ENCODE measurements at regions not wholly inside any gene's neighbourhood (a gene's known extent, or its start where the extent isn't known, plus 50 kb on each side); places are given as distances from the start of the nearest gene placed in this dataset.
"Not testable (repeated sequence)": the region's sequence is repeated elsewhere in the genome, so short reads cannot be mapped to it uniquely, and the experiment has no call there.

GRCh38 chr2:175668804-175669203 is 333.3 kb downstream of the LNPK start:
- peaks cover 0 to 34% (median 6%) of the 10 kb centered on the region in 11 donors for H3K9me3 Mint-ChIP-seq
- H3K36me3 ChIP-seq (ENCODE audit: control insufficient read depth in 2 of 3, insufficient read depth in 3 of 3, low read length in 3 of 3); H3K27me3 ChIP-seq (ENCODE audit: control insufficient read depth in 2 of 2, insufficient read depth in 2 of 2, low read length in 2 of 2); H3K9me3 ChIP-seq (ENCODE audit: control insufficient read depth in 2 of 3, low read length in 3 of 3); H3K27ac Mint-ChIP-seq; ATAC-seq; H3K4me3 Mint-ChIP-seq; H3K36me3 Mint-ChIP-seq; H3K4me1 ChIP-seq (ENCODE audit: control insufficient read depth in 2 of 2, insufficient read depth in 2 of 2, low read length in 2 of 2); H3K4me3 ChIP-seq (ENCODE audit: low read length); H3K27ac ChIP-seq (ENCODE audit: low read depth, low read length); H3K4me1 Mint-ChIP-seq; DNase-seq; POLR2A ChIA-PET; intact Hi-C loops (cut with micrococcal nuclease): not testable (repeated sequence)
- H3K27me3 Mint-ChIP-seq, result peaks cover 0 to 66% (median 34%) of the 10 kb centered on the region in 5 donors
- CTCF ChIA-PET, result interaction anchor here (0.7 kb wide), 1 partner anchor 1782 kb away, joined by 3 read pairs; no protein-coding TSS in a partner anchor

DNA sequence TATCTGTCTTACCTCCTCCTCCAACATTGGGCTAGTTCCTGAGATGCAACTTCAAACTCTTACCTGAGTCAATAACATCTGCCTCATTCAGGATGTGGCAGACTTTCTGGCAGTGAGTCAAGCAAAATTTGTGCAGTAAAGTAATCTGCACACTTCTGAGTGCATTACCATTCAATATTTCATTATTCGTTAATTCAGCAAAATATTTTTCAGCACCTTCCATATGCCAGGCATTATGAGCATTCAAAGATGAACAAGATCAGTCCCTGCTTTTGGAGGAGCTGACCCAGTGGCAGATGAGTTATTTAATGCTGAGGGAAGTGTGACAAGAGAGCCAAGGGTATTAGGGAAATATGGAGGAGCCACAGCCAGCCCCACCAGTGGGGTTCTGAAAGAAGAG is 339.7 kb downstream of the LNPK start:
- no peak for ATAC-seq
- Histone ChIP-seq H3K27ac (ENCODE audit: low read depth, low read length) (no peak overlapping the region), H3K27me3 (ENCODE audit: control insufficient read depth in 2 of 2, insufficient read depth in 2 of 2, low read length in 2 of 2) (no peaks in the 10 kb centered on the region), H3K4me1 (ENCODE audit: control insufficient read depth in 2 of 2, insufficient read depth in 2 of 2, low read length in 2 of 2) (no peaks in the 10 kb centered on the region), H3K9me3 (ENCODE audit: control insufficient read depth in 2 of 3, low read length in 3 of 3) (no peaks in the 10 kb centered on the region), H3K4me3 (ENCODE audit: low read length) (no peak overlapping the region), H3K36me3 (ENCODE audit: control insufficient read depth in 2 of 3, insufficient read depth in 3 of 3, low read length in 3 of 3) (no peaks in the 10 kb centered on the region)
- peaks cover 0 to 9% (median 0%) of the 10 kb centered on the region in 11 donors for H3K9me3 Mint-ChIP-seq
- H3K4me1 Mint-ChIP-seq, result no peaks in the 10 kb centered on the region
- intact Hi-C loops (cut with micrococcal nuclease), result no loop called here
- no peak for DNase-seq
- POLR2A ChIA-PET, result no interaction called here
- CTCF ChIA-PET, result no interaction called here
- no peak overlapping the region for H3K4me3 Mint-ChIP-seq
- peaks cover 2 to 42% (median 25%) of the 10 kb centered on the region in 5 donors for H3K27me3 Mint-ChIP-seq
- H3K36me3 Mint-ChIP-seq, result no peaks in the 10 kb centered on the region
- no peak overlapping the region for H3K27ac Mint-ChIP-seq

DNA sequence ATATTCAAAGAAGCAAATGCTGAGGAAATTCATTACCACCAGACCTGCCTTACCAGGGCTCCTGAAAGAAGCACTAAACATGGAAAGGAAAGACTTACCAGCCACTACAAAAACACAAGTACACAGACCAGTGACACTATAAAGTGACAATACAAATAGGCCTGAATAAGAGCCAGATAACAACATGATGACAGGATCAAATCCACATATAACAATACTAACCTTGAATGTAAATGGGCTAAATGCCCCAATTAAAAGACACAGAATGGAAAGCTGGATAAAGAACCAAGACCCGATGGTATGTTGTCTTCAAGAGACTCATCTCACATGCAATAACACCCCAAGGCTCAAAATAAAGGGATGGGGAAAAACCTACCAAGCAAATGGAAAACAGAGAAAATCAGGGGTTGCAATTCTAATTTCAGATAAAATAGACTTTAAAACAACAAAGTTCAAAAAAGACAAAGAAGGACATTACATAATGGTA is 353.4 kb downstream of the LNPK start:
- Mint-ChIP-seq H3K4me3 (no peak overlapping the region), H3K9me3 (peaks cover 0 to 14% (median 2%) of the 10 kb centered on the region in 11 donors), H3K27me3 (peaks cover 0 to 18% (median 13%) of the 10 kb centered on the region in 5 donors), H3K27ac (no peak overlapping the region), H3K36me3 (no peaks in the 10 kb centered on the region), H3K4me1 (no peaks in the 10 kb centered on the region)
- ChIA-PET CTCF (no interaction called here), POLR2A (no interaction called here)
- intact Hi-C loops (cut with micrococcal nuclease), result no loop called here
- DNase-seq (no peak), ATAC-seq (no peak)
- H3K9me3 ChIP-seq (ENCODE audit: control insufficient read depth in 2 of 3, low read length in 3 of 3), result peaks cover 0 to 12% (median 0%) of the 10 kb centered on the region in 3 experiments
- no peak overlapping the region for H3K4me3 ChIP-seq (ENCODE audit: low read length)
- no peaks in the 10 kb centered on the region for H3K36me3 ChIP-seq (ENCODE audit: control insufficient read depth in 2 of 3, insufficient read depth in 3 of 3, low read length in 3 of 3)
- H3K27me3 ChIP-seq (ENCODE audit: control insufficient read depth in 2 of 2, insufficient read depth in 2 of 2, low read length in 2 of 2), result no peaks in the 10 kb centered on the region
- no peaks in the 10 kb centered on the region for H3K4me1 ChIP-seq (ENCODE audit: control insufficient read depth in 2 of 2, insufficient read depth in 2 of 2, low read length in 2 of 2)
- no peak overlapping the region for H3K27ac ChIP-seq (ENCODE audit: low read depth, low read length)

DNA sequence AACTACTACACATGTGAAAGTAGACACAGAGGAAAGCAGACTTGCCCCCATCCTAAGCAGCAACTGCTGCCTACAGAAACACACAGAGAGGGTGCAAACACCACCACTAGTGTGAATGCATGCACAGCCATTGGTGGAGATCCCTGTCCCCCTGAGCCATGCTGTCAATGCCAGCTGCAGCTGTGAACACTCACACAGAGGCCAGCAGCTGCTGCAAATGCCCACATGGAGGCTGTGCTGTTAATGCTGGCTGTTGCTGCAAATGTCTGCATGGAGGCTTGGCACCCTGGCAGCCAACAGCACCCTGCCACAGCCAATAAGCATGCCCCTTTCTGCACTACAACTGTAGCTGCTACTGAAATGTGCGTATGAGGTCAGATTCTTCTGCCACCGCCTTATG is 355.0 kb downstream of the LNPK start:
- H3K36me3 Mint-ChIP-seq, result no peaks in the 10 kb centered on the region
- Histone ChIP-seq H3K27me3 (ENCODE audit: control insufficient read depth in 2 of 2, insufficient read depth in 2 of 2, low read length in 2 of 2) (no peaks in the 10 kb centered on the region), H3K4me1 (ENCODE audit: control insufficient read depth in 2 of 2, insufficient read depth in 2 of 2, low read length in 2 of 2) (no peaks in the 10 kb centered on the region), H3K9me3 (ENCODE audit: control insufficient read depth in 2 of 3, low read length in 3 of 3) (peaks cover 0 to 12% (median 0%) of the 10 kb centered on the region in 3 experiments), H3K36me3 (ENCODE audit: control insufficient read depth in 2 of 3, insufficient read depth in 3 of 3, low read length in 3 of 3) (no peaks in the 10 kb centered on the region), H3K27ac (ENCODE audit: low read depth, low read length) (no peak overlapping the region), H3K4me3 (ENCODE audit: low read length) (no peak overlapping the region)
- peaks cover 0 to 13% (median 5%) of the 10 kb centered on the region in 5 donors for H3K27me3 Mint-ChIP-seq
- H3K4me3 Mint-ChIP-seq, result no peak overlapping the region
- intact Hi-C loops (cut with micrococcal nuclease), result no loop called here
- no peak for DNase-seq
- no peaks in the 10 kb centered on the region for H3K4me1 Mint-ChIP-seq
- no peak for ATAC-seq
- H3K27ac Mint-ChIP-seq, result no peak overlapping the region
- peaks cover 0 to 12% (median 3%) of the 10 kb centered on the region in 11 donors for H3K9me3 Mint-ChIP-seq
- CTCF ChIA-PET, result no interaction called here
- POLR2A ChIA-PET, result no interaction called here

GRCh38 chr2:175640655-175641054 is 361.4 kb downstream of the LNPK start:
- H3K9me3 ChIP-seq (ENCODE audit: control insufficient read depth in 2 of 3, low read length in 3 of 3), result no peaks in the 10 kb centered on the region
- intact Hi-C loops (cut with micrococcal nuclease), result no loop called here
- H3K4me3 ChIP-seq (ENCODE audit: low read length), result no peak overlapping the region
- Mint-ChIP-seq H3K27ac (no peak overlapping the region), H3K4me1 (no peaks in the 10 kb centered on the region), H3K36me3 (no peaks in the 10 kb centered on the region), H3K27me3 (peaks cover 0 to 16% (median 9%) of the 10 kb centered on the region in 5 donors), H3K9me3 (peaks cover 0 to 4% (median 0%) of the 10 kb centered on the region in 11 donors), H3K4me3 (no peak overlapping the region)
- no peak overlapping the region for H3K27ac ChIP-seq (ENCODE audit: low read depth, low read length)
- CTCF ChIA-PET, result no interaction called here
- POLR2A ChIA-PET, result no interaction called here
- no peak for ATAC-seq
- H3K4me1 ChIP-seq (ENCODE audit: control insufficient read depth in 2 of 2, insufficient read depth in 2 of 2, low read length in 2 of 2), result no peaks in the 10 kb centered on the region
- DNase-seq, result no peak
- no peaks in the 10 kb centered on the region for H3K27me3 ChIP-seq (ENCODE audit: control insufficient read depth in 2 of 2, insufficient read depth in 2 of 2, low read length in 2 of 2)
- no peaks in the 10 kb centered on the region for H3K36me3 ChIP-seq (ENCODE audit: control insufficient read depth in 2 of 3, insufficient read depth in 3 of 3, low read length in 3 of 3)

GRCh38 chr2:175633227-175633626 is 368.8 kb downstream of the LNPK start:
- ATAC-seq (no peak), DNase-seq (no peak)
- no peaks in the 10 kb centered on the region for H3K36me3 ChIP-seq (ENCODE audit: control insufficient read depth in 2 of 3, insufficient read depth in 3 of 3, low read length in 3 of 3)
- no peaks in the 10 kb centered on the region for H3K9me3 ChIP-seq (ENCODE audit: control insufficient read depth in 2 of 3, low read length in 3 of 3)
- H3K27me3 ChIP-seq (ENCODE audit: control insufficient read depth in 2 of 2, insufficient read depth in 2 of 2, low read length in 2 of 2), result no peaks in the 10 kb centered on the region
- POLR2A ChIA-PET, result no interaction called here
- Mint-ChIP-seq H3K4me3 (no peak overlapping the region), H3K36me3 (no peaks in the 10 kb centered on the region), H3K9me3 (peaks cover 0 to 2% (median 0%) of the 10 kb centered on the region in 11 donors), H3K4me1 (no peaks in the 10 kb centered on the region), H3K27me3 (peaks cover 3 to 33% (median 19%) of the 10 kb centered on the region in 5 donors), H3K27ac (no peak overlapping the region)
- H3K4me1 ChIP-seq (ENCODE audit: control insufficient read depth in 2 of 2, insufficient read depth in 2 of 2, low read length in 2 of 2), result no peaks in the 10 kb centered on the region
- CTCF ChIA-PET, result no interaction called here
- no peak overlapping the region for H3K4me3 ChIP-seq (ENCODE audit: low read length)
- intact Hi-C loops (cut with micrococcal nuclease), result no loop called here
- H3K27ac ChIP-seq (ENCODE audit: low read depth, low read length), result no peak overlapping the region

- no peaks in the 10 kb centered on the region for H3K36me3 ChIP-seq (ENCODE audit: control insufficient read depth in 2 of 3, insufficient read depth in 3 of 3, low read length in 3 of 3)
- POLR2A ChIA-PET, result no interaction called here
- Mint-ChIP-seq H3K27me3 (peaks cover 3 to 33% (median 19%) of the 10 kb centered on the region in 5 donors), H3K4me3 (no peak overlapping the region), H3K36me3 (no peaks in the 10 kb centered on the region), H3K4me1 (no peaks in the 10 kb centered on the region), H3K27ac (no peak overlapping the region), H3K9me3 (peaks cover 0 to 2% (median 0%) of the 10 kb centered on the region in 11 donors)
- intact Hi-C loops (cut with micrococcal nuclease), result no loop called here
- H3K27ac ChIP-seq (ENCODE audit: low read depth, low read length), result no peak overlapping the region
- DNase-seq (no peak), ATAC-seq (no peak)
- H3K4me1 ChIP-seq (ENCODE audit: control insufficient read depth in 2 of 2, insufficient read depth in 2 of 2, low read length in 2 of 2), result no peaks in the 10 kb centered on the region
- no peaks in the 10 kb centered on the region for H3K27me3 ChIP-seq (ENCODE audit: control insufficient read depth in 2 of 2, insufficient read depth in 2 of 2, low read length in 2 of 2)
- CTCF ChIA-PET, result no interaction called here
- no peaks in the 10 kb centered on the region for H3K9me3 ChIP-seq (ENCODE audit: control insufficient read depth in 2 of 3, low read length in 3 of 3)
- H3K4me3 ChIP-seq (ENCODE audit: low read length), result no peak overlapping the region
Measured at GRCh38 chr2:175631245-175631623, 370.8 kb downstream of the LNPK start.

All from naive thymus-derived CD4-positive, alpha-beta T cell (primary cell).